GM12873 (cell line): ENCODE measurements at regions not wholly inside any gene's neighbourhood (a gene's known extent, or its start where the extent isn't known, plus 50 kb on each side); places are given as distances from the start of the nearest gene placed in this dataset.

Source experiments
- CTCF ChIP-seq: IDR thresholded peaks from 2 replicates; pipeline ENCODE4 v1.5.1; 2012; ENCODE audit warnings: low read depth, mild to moderate bottlenecking, moderate library complexity, low read length, control low read depth; ENCODE audit not compliant: insufficient read depth; ENCODE audit errors: missing control alignments

- no peak for TF ChIP-seq CTCF
These were observed 552.3 kb downstream of the TOX3 start for GRCh38 chr16:51994597-51994996.

- no peak for TF ChIP-seq CTCF
These were observed 557.2 kb downstream of the TOX3 start for GRCh38 chr16:51989637-51990230.

- no peak for TF ChIP-seq CTCF
These were observed 558.0 kb downstream of the TOX3 start for GRCh38 chr16:51988977-51989376.

- no peak for TF ChIP-seq CTCF
These were observed 559.4 kb downstream of the TOX3 start for GRCh38 chr16:51987519-51987918.

GRCh38 chr16:51986717-51987116, 560.2 kb downstream of the TOX3 start:
- TF ChIP-seq CTCF: no peak

- TF ChIP-seq CTCF: no peak
These were observed 560.6 kb downstream of the TOX3 start for GRCh38 chr16:51986301-51986700.

GRCh38 chr16:51985126-51985525, 561.8 kb downstream of the TOX3 start:
- no peak for TF ChIP-seq CTCF

GRCh38 chr16:51984395-51984794, 562.5 kb downstream of the TOX3 start:
- TF ChIP-seq CTCF: no peak
